ENCODE measurements at regions not wholly inside any gene's neighbourhood (a gene's known extent, or its start where the extent isn't known, plus 50 kb on each side); places are given as distances from the start of the nearest gene placed in this dataset.

DNA sequence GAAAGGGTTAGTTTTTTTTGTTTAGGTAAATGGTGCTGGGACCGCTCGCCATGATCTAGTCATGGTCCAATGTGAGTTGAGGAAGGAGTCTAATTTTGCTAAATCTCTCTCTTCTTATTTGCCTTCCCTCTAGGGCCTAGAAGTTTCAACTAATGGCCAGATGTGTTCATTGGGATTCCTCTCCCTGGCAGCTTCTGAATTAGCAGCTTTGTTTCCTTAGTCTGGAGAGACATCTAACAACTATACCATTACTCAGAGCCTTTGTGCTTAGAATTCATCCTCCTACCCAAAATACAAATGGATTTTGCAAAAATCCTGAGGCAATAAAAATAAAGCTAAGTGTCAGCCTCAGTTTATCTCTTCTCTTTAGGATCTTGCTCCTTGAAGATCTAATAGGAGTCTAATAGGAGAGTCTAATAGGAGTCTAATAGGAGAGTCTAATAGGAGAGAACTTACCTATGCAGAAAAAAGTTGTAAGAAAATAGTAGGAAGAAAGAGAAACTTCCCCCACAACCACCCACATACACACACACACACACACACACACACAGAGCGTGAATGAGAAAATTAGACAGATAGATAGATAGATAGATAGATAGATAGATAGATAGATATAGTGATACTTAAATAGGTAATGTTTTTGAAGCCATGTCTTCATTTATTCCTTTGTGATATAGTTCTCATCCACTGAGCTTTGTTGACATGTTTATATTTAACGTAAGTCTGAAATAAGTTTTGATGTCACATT lies 980.5 kb upstream of the CNTN5 start:
- CTCF ChIA-PET: no interaction called here
- DNase-seq (ENCODE audit: low spot score): no peak
- intact Hi-C loops (cut with micrococcal nuclease; ENCODE audit: unreplicated experiment): no loop called here
- BruUV-seq (replicated peaks): no TSS peak
- no peaks in the 10 kb centered on the region for H3K36me3 ChIP-seq (ENCODE audit: insufficient read depth, low read length, poor library complexity, severe bottlenecking)
- H3K27ac ChIP-seq (ENCODE audit: low read depth, low read length, poor library complexity, severe bottlenecking): no peak overlapping the region
- no peaks in the 10 kb centered on the region for H3K4me1 ChIP-seq (ENCODE audit: insufficient read depth, low read length, poor library complexity, severe bottlenecking)
- POLR2A ChIA-PET (ENCODE audit: low non-redundant PET): no interaction called here
- no peak overlapping the region for H3K4me3 ChIP-seq (ENCODE audit: low read depth, low read length, poor library complexity, severe bottlenecking)
- H3K27me3 ChIP-seq (replicated peaks; ENCODE audit: insufficient read depth, low read depth, low read length, poor library complexity): no peaks in the 10 kb centered on the region
- TF ChIP-seq EZH2 (IDR thresholded peaks at IDR 0.05; ENCODE audit: borderline replicate concordance, low read depth, low read length, poor library complexity, severe bottlenecking): no peak
- TF ChIP-seq, protein P1, sequence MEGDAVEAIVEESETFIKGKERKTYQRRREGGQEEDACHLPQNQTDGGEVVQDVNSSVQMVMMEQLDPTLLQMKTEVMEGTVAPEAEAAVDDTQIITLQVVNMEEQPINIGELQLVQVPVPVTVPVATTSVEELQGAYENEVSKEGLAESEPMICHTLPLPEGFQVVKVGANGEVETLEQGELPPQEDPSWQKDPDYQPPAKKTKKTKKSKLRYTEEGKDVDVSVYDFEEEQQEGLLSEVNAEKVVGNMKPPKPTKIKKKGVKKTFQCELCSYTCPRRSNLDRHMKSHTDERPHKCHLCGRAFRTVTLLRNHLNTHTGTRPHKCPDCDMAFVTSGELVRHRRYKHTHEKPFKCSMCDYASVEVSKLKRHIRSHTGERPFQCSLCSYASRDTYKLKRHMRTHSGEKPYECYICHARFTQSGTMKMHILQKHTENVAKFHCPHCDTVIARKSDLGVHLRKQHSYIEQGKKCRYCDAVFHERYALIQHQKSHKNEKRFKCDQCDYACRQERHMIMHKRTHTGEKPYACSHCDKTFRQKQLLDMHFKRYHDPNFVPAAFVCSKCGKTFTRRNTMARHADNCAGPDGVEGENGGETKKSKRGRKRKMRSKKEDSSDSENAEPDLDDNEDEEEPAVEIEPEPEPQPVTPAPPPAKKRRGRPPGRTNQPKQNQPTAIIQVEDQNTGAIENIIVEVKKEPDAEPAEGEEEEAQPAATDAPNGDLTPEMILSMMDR (conservative IDR thresholded peaks at IDR 0.05; ENCODE audit: low read depth, low read length): no peak
- H3K9me3 ChIP-seq (ENCODE audit: low read depth, low read length, poor library complexity, severe bottlenecking): peaks cover 4% of the 10 kb centered on the region

DNA sequence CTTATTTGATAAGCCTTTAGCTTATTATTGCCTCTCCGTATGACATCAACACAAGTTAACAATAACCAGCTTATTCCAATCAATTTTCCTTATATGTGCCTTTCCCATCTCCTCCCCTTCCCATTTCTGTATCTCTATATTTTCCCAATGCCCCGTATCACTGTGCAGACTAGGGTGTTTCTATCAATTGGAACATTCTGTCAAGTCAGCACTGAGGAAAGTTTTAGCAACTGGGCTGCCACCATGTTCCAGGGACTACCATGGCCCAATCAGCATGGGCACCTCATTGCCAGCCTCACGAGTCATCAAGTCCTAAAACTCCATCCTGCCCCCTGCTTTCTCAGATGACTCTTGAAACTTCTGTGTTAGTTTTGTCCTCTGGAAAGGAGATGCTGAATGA lies 973.1 kb upstream of the CNTN5 start:
- Histone ChIP-seq H3K36me3 (ENCODE audit: insufficient read depth, low read length, poor library complexity, severe bottlenecking) (no peaks in the 10 kb centered on the region), H3K4me3 (ENCODE audit: low read depth, low read length, poor library complexity, severe bottlenecking) (no peak overlapping the region), H3K9me3 (ENCODE audit: low read depth, low read length, poor library complexity, severe bottlenecking) (peaks cover 3% of the 10 kb centered on the region), H3K27ac (ENCODE audit: low read depth, low read length, poor library complexity, severe bottlenecking) (no peak overlapping the region), H3K4me1 (ENCODE audit: insufficient read depth, low read length, poor library complexity, severe bottlenecking) (no peaks in the 10 kb centered on the region), H3K27me3 (replicated peaks; ENCODE audit: insufficient read depth, low read depth, low read length, poor library complexity) (no peaks in the 10 kb centered on the region)
- CTCF ChIA-PET: no interaction called here
- POLR2A ChIA-PET (ENCODE audit: low non-redundant PET): no interaction called here
- no peak for DNase-seq (ENCODE audit: low spot score)
- intact Hi-C loops (cut with micrococcal nuclease; ENCODE audit: unreplicated experiment): no loop called here
- no TSS peak for BruUV-seq (replicated peaks)
- TF ChIP-seq EZH2 (IDR thresholded peaks at IDR 0.05; ENCODE audit: borderline replicate concordance, low read depth, low read length, poor library complexity, severe bottlenecking): no peak
- TF ChIP-seq, protein P1 (conservative IDR thresholded peaks at IDR 0.05; ENCODE audit: low read depth, low read length): no peak

DNA sequence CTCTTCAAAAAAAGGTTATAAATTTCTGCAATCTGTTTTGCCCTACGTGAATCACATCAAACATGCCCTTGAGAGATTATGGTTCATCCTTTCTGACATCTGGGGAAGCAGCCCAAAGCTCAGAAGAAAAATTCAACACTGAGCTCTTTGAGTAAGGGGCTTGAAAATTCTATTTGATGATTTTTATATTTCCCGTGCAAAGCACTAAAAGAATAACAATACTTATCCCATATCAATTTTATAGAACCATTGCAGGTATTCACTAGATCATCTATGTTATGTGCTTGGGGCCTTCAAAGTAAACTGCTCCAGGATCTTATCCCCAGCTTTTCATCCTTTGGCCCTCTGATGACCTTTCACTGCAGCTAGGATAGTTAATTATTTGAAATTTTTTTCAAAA lies 966.9 kb upstream of the CNTN5 start:
- no peak overlapping the region for H3K4me3 ChIP-seq (ENCODE audit: low read depth, low read length, poor library complexity, severe bottlenecking)
- H3K4me1 ChIP-seq (ENCODE audit: insufficient read depth, low read length, poor library complexity, severe bottlenecking): no peaks in the 10 kb centered on the region
- ChIA-PET CTCF (no interaction called here), POLR2A (ENCODE audit: low non-redundant PET) (no interaction called here)
- H3K27me3 ChIP-seq (replicated peaks; ENCODE audit: insufficient read depth, low read depth, low read length, poor library complexity): no peaks in the 10 kb centered on the region
- no TSS peak for BruUV-seq (replicated peaks)
- H3K27ac ChIP-seq (ENCODE audit: low read depth, low read length, poor library complexity, severe bottlenecking): no peak overlapping the region
- H3K36me3 ChIP-seq (ENCODE audit: insufficient read depth, low read length, poor library complexity, severe bottlenecking): no peaks in the 10 kb centered on the region
- intact Hi-C loops (cut with micrococcal nuclease; ENCODE audit: unreplicated experiment): no loop called here
- TF ChIP-seq EZH2 (IDR thresholded peaks at IDR 0.05; ENCODE audit: borderline replicate concordance, low read depth, low read length, poor library complexity, severe bottlenecking): no peak
- TF ChIP-seq, protein P1 (conservative IDR thresholded peaks at IDR 0.05; ENCODE audit: low read depth, low read length): no peak
- no peaks in the 10 kb centered on the region for H3K9me3 ChIP-seq (ENCODE audit: low read depth, low read length, poor library complexity, severe bottlenecking)
- no peak for DNase-seq (ENCODE audit: low spot score)

Measured in A673 (cell line).